DOHH2 (cell line): ENCODE measurements at regions not wholly inside any gene's neighbourhood (a gene's known extent, or its start where the extent isn't known, plus 50 kb on each side); places are given as distances from the start of the nearest gene placed in this dataset.

Source experiments
- EZH2phosphoT487 ChIP-seq: fragments of 200-600 bp; sonication (generic); IDR thresholded peaks from 2 replicates; pipeline ENCODE4 v1.6.1; 2017; ENCODE audit warnings: borderline replicate concordance, mild to moderate bottlenecking, antibody characterized with exemption, low read length, moderate library complexity, mixed read lengths
- TF ChIP-seq, protein P1 (sequence below): fragments of 200-600 bp; sonication (generic); IDR thresholded peaks from one replicate; pipeline ENCODE4 v1.5.1; 2014; ENCODE audit warnings: antibody characterized with exemption, mild to moderate bottlenecking, low read depth, low read length; ENCODE audit not compliant: poor library complexity, severe bottlenecking

DNA sequence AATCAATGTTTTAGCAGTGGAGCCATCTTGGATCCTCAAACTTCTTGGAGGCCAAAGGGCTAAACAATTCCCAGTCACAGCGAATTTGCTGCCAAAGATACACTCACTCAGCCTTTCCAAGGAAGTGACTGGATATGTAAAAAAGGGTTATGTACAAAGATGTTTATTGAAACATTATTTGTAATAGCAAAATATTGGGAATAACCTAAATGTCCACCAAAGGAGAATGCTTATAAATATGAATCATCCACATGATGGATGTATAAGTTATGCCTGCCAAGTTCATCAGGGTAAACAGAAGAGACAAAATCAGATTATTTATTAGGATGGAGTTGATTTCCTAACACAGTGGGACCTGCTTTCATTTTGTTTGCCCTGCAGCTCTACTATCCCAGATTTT, 145.2 kb upstream of the ABCA1 start:
- TF ChIP-seq, protein P1, sequence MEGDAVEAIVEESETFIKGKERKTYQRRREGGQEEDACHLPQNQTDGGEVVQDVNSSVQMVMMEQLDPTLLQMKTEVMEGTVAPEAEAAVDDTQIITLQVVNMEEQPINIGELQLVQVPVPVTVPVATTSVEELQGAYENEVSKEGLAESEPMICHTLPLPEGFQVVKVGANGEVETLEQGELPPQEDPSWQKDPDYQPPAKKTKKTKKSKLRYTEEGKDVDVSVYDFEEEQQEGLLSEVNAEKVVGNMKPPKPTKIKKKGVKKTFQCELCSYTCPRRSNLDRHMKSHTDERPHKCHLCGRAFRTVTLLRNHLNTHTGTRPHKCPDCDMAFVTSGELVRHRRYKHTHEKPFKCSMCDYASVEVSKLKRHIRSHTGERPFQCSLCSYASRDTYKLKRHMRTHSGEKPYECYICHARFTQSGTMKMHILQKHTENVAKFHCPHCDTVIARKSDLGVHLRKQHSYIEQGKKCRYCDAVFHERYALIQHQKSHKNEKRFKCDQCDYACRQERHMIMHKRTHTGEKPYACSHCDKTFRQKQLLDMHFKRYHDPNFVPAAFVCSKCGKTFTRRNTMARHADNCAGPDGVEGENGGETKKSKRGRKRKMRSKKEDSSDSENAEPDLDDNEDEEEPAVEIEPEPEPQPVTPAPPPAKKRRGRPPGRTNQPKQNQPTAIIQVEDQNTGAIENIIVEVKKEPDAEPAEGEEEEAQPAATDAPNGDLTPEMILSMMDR, result no peak
- no peak for TF ChIP-seq EZH2phosphoT487
